Femur (tissue), 1 donor: ENCODE measurements at regions not wholly inside any gene's neighbourhood (a gene's known extent, or its start where the extent isn't known, plus 50 kb on each side); places are given as distances from the start of the nearest gene placed in this dataset.
"Not testable (repeated sequence)": the region's sequence is repeated elsewhere in the genome, so short reads cannot be mapped to it uniquely, and the experiment has no call there.

Experiments
- DNase-seq: peaks from one replicate; pipeline ENCODE4 v3.0.0-alpha.2; 2017

DNA sequence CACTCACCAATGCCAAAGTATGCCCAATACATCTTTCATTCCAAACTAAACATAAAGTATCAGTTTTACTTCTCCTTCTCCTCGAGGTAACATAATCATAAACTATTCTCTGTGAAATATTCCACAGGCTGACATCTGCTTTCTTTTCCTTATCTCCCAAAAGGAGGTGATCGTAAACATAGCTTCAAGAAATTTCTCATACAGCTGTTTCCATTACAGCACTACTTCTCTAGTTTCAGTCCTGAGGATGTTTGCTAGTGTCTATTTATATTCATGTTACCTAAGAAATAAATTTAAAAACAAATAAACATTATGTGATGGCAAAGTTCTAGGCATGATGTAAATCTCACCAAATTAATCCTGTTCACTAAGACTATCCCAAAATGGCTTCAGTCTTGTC is 90.1 kb upstream of the CPSF6 start:
- no peak for DNase-seq

DNA sequence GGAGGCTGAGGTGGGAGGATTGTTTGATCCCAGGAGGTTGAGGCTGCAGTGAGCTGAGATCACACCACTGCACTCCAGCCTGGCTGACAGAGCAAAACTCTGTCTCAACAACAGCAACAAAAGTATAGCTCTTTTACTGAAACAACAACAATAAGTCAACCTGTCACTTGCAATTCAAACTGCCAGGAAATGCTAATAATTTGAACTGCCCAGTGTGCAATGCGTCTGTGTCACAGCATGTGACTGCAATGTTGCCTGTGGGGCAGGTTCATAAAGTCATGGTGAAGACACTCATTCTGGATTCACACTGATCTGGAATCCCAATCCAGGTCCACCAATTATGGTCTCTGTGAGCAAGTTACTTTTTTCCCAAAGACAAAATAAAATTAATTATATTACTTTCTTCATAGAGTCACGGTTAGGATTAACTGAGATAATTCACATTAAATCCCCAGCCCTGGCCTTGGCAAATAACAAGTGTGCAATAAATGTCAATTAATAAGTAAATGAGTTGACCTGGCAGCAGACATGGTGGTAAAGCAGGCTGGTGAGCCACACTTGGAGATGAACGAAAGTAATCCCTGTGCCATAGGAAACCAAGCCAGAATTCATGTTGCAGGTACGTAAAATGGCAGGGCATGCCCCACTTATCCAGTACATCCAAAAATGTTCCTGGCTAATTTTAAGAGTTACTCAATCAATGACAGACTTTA is 89.1 kb upstream of the CPSF6 start:
- DNase-seq: no peak

DNA sequence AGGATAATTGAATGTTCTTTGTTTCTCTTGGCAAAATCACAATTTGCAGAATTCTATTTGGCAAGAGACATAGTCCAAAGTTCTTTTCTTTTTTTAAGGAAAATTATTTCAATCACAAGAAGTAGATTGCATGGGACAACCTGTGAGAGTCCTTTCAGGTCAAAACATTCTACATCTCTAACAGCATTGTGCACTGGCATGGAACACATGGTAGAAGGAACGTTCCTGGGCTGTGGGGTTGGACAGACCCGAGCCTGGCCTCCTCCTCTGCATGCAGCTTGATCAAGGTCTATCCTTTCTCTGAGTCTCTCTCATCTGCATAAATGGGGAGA is 88.6 kb upstream of the CPSF6 start:
- no peak for DNase-seq

DNA sequence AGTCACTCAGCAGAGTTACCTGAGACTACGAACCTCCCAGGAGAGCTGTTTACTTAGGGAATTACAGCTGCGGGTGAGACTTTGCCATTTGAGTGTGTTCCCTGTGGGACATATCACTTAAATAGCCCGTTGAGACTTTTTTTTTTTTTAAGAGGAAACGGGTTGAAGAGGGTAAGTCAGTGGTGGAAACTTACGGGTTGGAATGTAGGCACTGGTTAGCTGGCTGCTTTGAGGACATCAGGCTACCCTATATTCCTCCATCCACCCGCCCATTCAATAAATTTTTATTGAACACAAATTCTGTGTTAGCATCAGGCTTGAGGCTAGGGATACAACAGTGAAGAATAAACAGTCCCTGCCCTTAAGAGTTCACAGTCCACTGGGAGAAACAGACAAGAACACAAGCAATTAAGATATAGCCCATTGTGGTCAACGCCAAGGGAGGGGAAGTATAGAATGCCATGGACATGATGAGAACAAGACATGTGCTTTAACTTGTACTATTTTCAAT is 88.1 kb upstream of the CPSF6 start:
- DNase-seq: no peak

DNA sequence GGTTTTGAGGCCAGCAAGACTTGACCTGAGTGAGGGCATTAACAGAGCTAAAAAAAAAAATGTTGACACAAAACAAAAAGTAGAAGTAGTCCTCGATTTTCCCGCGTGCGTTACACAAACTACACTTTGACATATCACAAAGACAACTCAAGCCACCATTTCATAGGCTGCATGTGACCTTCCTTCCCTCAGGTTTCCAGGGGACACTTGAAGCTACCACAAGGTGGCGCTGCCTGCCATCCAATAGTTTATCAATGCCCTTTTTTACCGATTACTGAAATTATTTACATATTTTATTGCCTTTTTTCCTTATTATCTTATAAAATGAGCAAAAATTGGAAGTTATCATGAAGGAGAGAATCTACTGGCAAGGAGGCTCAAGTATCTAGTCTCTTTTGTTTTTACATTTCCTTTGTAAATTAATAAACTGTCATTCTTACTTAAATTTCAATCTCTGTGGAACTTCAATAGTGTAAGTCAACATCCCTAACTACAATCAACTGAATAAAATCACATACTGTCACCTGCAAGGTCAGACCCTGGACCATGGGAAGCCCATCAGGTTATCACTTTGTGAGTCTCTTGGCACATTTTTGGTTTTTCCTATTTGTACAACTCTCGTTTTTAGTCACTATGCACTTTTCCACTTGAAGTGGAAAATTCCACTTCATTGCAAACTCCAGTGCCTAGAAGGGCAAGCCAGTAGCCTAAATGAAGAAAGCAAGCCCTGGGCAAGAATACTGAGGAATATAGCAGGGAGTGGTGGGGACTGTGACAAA is 84.6 kb upstream of the CPSF6 start:
- DNase-seq: peak; percentile 58

- DNase-seq: peak; percentile 85
These were observed 82.2 kb upstream of the CPSF6 start for GRCh38 chr12:69157023-69157655.

DNA sequence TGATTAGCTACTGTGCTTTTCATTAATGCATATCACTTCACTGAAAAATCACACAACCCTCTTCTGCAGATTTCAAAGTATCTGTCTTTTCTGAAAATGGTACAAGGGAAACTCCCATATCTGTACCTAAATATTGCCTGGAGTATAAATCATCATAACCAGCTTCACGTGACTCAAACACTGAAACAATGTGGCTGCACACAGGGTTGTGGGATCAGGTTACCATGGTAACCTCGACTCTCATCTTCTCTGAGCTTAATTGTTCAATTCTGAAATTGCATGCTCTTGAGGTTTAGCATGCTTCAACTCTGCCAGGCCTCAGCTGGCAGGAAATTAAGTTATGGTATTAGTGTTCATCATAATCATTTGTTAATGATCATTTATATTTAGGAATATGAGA is 77.5 kb upstream of the CPSF6 start:
- no peak for DNase-seq

DNA sequence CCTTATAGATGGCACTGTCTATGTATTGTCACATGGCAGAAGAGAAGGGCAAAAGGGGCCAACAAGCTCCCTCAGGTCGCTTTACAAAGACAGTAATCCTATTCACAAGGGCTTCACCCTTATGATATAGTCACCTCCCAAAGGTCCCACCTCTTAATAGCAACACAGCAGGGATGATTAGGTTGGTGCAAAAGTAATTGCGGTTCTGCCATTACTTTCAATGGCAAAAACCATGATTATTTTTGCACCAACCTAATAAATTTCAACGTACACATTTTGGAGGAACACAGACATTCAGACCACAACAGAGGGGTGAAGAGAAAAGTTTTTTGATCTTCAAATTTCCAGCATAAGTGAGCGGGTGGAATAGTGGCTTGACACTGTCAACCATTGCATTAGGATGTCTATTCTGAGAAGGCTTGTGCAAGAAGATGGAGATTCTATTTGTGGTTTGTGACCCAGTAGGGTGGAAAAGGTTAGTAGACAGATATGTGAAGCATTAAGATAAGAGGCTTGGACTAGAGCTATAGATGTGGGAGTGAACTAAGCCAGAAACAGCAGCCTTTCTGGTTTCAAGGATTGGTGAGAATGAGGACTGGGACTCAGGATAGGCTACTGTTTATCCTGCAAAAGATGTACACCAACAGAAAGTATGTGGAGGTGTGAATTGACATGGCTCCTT is 75.5 kb upstream of the CPSF6 start:
- no peak for DNase-seq

- DNase-seq: no peak
These were observed 71.7 kb upstream of the CPSF6 start for GRCh38 chr12:69167648-69168165.

DNA sequence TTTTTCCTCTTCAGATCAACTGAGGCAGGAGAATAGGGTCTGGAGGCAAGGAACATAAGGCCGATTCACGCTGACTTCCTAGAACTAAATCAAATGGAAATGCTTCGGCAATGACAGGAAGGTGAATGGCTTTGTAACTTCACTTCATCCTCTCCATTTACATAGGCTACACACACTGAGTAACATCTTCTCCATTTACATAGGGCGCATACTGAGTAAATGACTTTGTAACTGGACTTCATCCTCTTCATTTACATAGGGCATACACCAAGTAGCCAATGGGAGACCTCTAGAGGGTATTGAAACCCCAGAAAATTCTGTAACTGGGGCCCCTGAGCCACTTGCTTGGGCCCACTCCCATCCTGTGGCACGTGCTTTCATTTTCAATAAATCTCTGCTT is 71.0 kb upstream of the CPSF6 start:
- no peak for DNase-seq

DNA sequence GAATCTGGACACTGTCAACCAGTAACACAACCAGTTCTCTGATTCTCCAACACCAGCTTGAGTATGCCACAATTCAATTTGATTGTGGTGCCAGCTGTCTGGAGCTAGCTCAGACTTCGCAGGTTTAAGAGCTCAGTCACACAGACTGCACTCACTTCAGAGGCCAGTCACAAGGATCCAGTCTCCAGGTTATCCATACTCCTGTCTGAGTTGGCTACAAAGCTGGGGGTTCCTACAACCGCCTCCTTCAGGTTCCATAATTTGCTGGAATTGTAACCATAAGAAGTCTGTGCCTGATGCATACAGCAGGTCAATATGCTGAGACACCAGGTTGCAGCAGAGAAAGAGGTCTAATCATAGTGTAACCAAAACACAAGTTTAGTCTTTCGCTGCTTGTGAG is 70.5 kb upstream of the CPSF6 start:
- no peak for DNase-seq

DNA sequence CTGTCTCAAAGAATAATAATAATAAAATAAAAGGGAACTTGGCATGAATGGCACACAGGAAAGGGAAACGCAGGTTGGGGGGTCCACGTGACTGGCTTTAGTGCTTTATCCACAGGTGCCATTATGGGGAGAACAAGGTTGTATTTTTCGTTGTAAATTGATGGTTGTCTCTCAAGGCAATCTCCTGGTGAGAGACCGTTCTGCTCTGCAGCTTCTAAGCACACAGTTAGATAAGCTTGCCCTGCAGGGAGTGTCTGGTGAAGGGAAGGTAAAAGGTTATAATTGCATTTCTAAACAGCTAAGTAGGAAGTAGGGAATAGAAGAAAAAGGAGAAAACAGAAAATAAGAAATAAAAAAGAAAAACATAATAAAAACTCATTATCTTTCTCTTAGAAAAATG is 69.1 kb upstream of the CPSF6 start:
- DNase-seq: no peak

DNA sequence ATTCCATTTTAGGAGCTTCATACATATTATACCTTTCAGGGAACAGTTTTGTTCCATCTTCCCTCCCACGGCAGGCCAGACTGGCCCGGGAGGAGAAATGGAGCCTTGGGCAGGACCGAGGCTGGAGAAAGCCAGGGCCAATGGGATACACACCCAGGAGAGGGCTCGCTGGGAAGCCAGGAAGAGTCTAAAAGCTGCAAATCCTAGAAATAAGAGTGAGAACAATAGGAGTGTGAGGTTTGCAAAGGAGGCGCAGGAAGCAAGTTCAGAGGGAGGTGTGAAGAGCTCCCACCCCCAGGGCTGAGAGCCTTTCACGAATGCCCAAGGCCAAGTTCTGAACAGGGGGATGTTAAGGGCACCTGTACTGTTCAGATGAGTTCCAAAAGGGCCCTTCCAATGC is 67.5 kb upstream of the CPSF6 start:
- DNase-seq: no peak

DNA sequence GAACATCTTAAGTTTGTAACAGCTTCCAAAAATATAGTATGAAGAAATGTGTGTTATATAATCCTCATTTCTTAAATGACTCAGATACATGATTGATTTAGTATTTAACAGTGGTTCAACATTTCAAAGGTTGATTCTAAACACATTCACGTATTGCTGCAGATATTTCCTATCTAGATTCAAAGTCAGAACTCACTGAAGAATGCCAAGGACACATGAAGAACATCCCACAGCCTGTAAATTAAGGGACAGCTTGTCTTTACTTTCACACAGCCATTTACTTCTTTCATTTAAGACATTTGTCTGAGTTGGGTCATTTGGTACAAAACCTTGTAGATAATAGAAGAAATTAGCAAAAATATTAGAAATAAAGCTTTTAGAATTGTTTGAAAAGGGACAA is 66.9 kb upstream of the CPSF6 start:
- no peak for DNase-seq

DNA sequence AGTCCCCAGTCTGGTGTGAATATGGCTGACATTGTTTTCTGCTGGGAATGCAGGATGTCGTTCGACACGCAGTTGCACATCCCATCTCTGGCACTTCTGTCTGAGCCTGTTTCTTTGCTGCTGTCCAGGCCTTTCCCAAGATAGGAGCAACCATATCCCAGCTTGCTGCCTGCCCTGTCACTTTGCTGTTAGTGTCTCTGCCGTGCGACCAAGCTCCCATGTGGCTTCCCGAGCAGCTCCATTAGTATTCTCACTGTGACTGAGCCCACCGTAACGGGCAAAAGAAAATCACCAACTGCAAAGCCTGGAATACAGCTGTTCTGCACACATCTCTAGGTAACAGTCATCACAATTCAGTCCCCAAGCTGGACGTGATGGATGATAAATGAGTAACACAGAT is 66.0 kb upstream of the CPSF6 start:
- no peak for DNase-seq

DNA sequence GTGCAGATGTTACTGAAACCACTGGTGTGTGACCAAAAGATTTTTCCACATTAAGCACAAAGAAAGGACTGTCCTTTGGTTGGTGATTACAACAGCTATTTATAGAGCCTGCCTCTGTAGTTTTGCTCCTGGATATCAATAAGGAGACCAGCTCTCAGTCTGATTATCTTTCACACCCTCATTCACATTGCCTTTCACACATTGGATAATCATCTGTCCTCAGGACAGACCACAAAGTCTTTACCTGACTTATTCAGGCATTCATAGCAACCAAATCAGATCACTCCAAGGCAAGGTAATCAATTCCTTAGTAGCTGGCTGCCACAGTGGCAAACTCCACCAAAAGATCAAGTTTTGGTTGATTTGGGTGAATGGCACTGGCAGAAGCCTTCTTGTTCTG is 59.6 kb upstream of the CPSF6 start:
- no peak for DNase-seq

DNA sequence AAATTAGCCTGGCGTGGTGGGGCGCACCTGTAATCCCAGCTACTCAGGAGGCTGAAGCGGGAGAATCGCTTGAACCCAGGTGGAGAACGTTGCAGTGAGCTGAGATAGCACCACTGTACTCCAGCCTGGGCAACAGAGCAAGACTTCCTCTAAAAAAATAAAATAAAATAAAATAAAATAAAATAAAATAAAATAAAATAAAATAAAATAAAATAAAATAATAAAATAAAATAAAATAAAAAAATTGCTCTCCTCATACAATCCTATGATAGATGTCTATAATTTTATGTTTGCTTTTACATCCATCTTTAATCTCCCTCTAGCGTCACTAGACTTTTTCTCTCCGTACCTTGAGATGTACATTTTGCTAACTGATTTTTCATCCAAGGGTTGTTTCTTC is 51.8 kb upstream of the CPSF6 start:
- DNase-seq: not testable (repeated sequence)

DNA sequence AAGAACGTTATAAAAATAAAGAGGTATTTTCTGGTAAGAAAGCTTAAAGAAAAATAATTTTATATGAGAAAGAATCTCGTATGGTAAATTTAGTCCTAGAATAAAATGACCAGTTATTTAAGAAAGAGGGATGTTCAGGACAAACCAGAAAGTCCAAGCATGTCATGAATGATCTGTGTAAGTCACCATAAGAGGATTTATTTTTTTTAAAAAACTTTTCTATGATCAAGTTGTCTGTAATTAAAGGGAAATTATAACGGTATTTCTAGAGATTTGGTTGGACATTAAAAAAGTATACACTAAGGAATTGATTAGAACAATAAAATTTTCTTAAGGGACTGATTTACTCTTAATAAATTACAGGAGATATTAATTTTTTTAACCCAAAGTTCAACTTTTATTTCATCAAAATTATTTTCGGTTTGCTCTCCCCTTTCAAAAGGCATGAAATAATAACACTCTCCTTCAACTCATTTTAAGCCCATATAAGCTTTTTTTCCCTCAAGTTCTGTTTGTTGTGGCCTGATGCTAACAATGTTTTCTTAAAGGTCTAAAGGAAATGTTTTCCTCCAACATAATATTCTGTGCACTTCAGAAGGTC is 49.9 kb upstream of the CPSF6 start:
- no peak for DNase-seq
